ENCODE measurements at regions not wholly inside any gene's neighbourhood (a gene's known extent, or its start where the extent isn't known, plus 50 kb on each side); places are given as distances from the start of the nearest gene placed in this dataset.

- TF ChIP-seq, protein P1, sequence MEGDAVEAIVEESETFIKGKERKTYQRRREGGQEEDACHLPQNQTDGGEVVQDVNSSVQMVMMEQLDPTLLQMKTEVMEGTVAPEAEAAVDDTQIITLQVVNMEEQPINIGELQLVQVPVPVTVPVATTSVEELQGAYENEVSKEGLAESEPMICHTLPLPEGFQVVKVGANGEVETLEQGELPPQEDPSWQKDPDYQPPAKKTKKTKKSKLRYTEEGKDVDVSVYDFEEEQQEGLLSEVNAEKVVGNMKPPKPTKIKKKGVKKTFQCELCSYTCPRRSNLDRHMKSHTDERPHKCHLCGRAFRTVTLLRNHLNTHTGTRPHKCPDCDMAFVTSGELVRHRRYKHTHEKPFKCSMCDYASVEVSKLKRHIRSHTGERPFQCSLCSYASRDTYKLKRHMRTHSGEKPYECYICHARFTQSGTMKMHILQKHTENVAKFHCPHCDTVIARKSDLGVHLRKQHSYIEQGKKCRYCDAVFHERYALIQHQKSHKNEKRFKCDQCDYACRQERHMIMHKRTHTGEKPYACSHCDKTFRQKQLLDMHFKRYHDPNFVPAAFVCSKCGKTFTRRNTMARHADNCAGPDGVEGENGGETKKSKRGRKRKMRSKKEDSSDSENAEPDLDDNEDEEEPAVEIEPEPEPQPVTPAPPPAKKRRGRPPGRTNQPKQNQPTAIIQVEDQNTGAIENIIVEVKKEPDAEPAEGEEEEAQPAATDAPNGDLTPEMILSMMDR (IDR thresholded peaks at IDR 0.05 in 8 of 11, conservative IDR thresholded peaks at IDR 0.05 in 3 of 11): no peak
- no peak for TF ChIP-seq POLR2A (IDR thresholded peaks at IDR 0.05)
- TF ChIP-seq POLR2AphosphoS5 (IDR thresholded peaks at IDR 0.05): no peak
Measured at GRCh38 chr18:38648179-38648578, 1082.6 kb upstream of the CELF4 start.
